Mesendoderm (in vitro differentiated cells): ENCODE measurements at regions not wholly inside any gene's neighbourhood (a gene's known extent, or its start where the extent isn't known, plus 50 kb on each side); places are given as distances from the start of the nearest gene placed in this dataset.
A peak's percentile ranks its signal among the peaks of the same experiment; 100 is the strongest.
"Not testable (repeated sequence)": the region's sequence is repeated elsewhere in the genome, so short reads cannot be mapped to it uniquely, and the experiment has no call there.

ENCODE experiments used
- DNase-seq: peaks from one replicate; pipeline ENCODE4 v3.0.0; 2013
- H2AK5ac ChIP-seq: 2 replicates; pipeline ENCODE4 v1.6.1; 2013; ENCODE audit warnings: low read length, inconsistent platforms
- H2BK120ac ChIP-seq: 2 replicates; pipeline ENCODE4 v1.6.1; 2013; ENCODE audit warnings: low read depth, mild to moderate bottlenecking, low read length, moderate library complexity, mixed read lengths
- H2BK15ac ChIP-seq: replicated peaks from 2 replicates; pipeline ENCODE4 v1.6.1; 2013; ENCODE audit warnings: low read depth, mild to moderate bottlenecking, moderate library complexity
- H2BK5ac ChIP-seq: 2 replicates; pipeline ENCODE4 v1.6.1; 2013; ENCODE audit warnings: low read length, inconsistent platforms
- H3K18ac ChIP-seq: 2 replicates; pipeline ENCODE4 v1.6.1; 2013; ENCODE audit warnings: mild to moderate bottlenecking, low read length, mixed read lengths
- H3K23ac ChIP-seq: one replicate; pipeline ENCODE4 v1.6.1; 2013; ENCODE audit warnings: low read length
- H3K27ac ChIP-seq: 2 replicates; pipeline ENCODE4 v1.5.1; 2013; ENCODE audit warnings: low read depth, mild to moderate bottlenecking, inconsistent platforms, low read length, moderate library complexity
- H3K27me3 ChIP-seq: 2 replicates; pipeline ENCODE4 v1.6.1; 2013; ENCODE audit warnings: low read length, control low read depth, mild to moderate bottlenecking, inconsistent platforms; ENCODE audit not compliant: insufficient read depth, poor library complexity
- H3K36me3 ChIP-seq: 2 replicates; pipeline ENCODE4 v1.6.1; 2013; ENCODE audit warnings: low read length, inconsistent platforms; ENCODE audit not compliant: control insufficient read depth, insufficient read depth
- H3K4ac ChIP-seq: one replicate; pipeline ENCODE4 v1.6.1; 2013; ENCODE audit warnings: low read depth, mild to moderate bottlenecking, low read length, moderate library complexity
- H3K4me1 ChIP-seq: 2 replicates; pipeline ENCODE4 v1.6.1; 2013; ENCODE audit warnings: low read depth, low read length, inconsistent platforms; ENCODE audit not compliant: control insufficient read depth
- H3K4me2 ChIP-seq: 2 replicates; pipeline ENCODE4 v1.6.1; 2013; ENCODE audit warnings: low read length
- H3K4me3 ChIP-seq: 2 replicates; pipeline ENCODE4 v1.5.1; 2013; ENCODE audit warnings: mild to moderate bottlenecking, low read length
- H3K56ac ChIP-seq: one replicate; pipeline ENCODE4 v1.6.1; 2013; ENCODE audit warnings: low read length
- H3K79me1 ChIP-seq: 2 replicates; pipeline ENCODE4 v1.6.1; 2013; ENCODE audit warnings: low read length, inconsistent platforms
- H3K79me2 ChIP-seq: 2 replicates; pipeline ENCODE4 v1.6.1; 2013; ENCODE audit warnings: mild to moderate bottlenecking, low read length; ENCODE audit not compliant: control insufficient read depth, insufficient read depth
- H3K9ac ChIP-seq: 2 replicates; pipeline ENCODE4 v1.6.1; 2013; ENCODE audit warnings: low read length, inconsistent platforms
- H4K5ac ChIP-seq: one replicate; pipeline ENCODE4 v1.6.1; 2013; ENCODE audit warnings: low read length
- H4K8ac ChIP-seq: one replicate; pipeline ENCODE4 v1.6.1; 2013; ENCODE audit warnings: low read depth, mild to moderate bottlenecking, control low read depth, low read length, moderate library complexity
- WGBS: extraction: QIAGEN DNeasy Blood & Tissue Kit; methylation state at CpG from one replicate; pipeline ENCODE4 v1.1.7; 2013; ENCODE audit warnings: low lambda C conversion rate, missing lambda C conversion rate; ENCODE audit not compliant: insufficient coverage; ENCODE audit errors: extremely low coverage; 5-methylcytosine and 5-hydroxymethylcytosine counted together

DNA sequence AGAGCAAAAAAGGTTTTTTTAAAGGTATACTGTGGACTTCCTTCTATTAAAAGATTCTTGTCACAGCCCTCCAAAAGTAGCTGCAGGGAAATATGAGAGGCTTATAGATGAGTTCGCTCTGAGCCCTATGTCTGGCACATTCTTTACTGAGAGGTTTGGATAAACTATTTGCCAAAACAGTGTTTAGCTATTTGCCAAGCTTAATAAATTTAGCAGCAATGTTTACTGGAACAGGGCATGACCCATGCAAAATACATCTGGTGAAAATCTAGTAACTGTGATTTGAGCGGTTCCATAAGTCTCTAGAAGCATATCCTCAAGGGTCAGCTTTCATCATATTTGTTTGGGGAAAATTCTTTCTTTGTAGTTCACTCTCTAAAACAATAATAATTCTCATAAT, 1696.7 kb upstream of the PIK3C3 start:
- Histone ChIP-seq H3K36me3 (no peaks in the 10 kb centered on the region), H3K4me3 (no peak overlapping the region), H3K79me1 (no peaks in the 10 kb centered on the region), H3K4ac (no peak overlapping the region), H4K5ac (no peak overlapping the region), H3K18ac (no peak overlapping the region), H2AK5ac (no peak overlapping the region), H3K27ac (no peak overlapping the region), H3K4me1 (no peaks in the 10 kb centered on the region), H3K9ac (no peak overlapping the region), H3K23ac (no peak overlapping the region), H2BK5ac (no peak overlapping the region), H2BK15ac (no peak overlapping the region), H3K56ac (no peak overlapping the region), H3K27me3 (no peaks in the 10 kb centered on the region), H3K79me2 (no peaks in the 10 kb centered on the region), H2BK120ac (no peak overlapping the region), H4K8ac (no peak overlapping the region), H3K4me2 (no peak overlapping the region)
- no peak for DNase-seq
- no CpG with 5 or more reads among the region's 2 CpGs for WGBS

DNA sequence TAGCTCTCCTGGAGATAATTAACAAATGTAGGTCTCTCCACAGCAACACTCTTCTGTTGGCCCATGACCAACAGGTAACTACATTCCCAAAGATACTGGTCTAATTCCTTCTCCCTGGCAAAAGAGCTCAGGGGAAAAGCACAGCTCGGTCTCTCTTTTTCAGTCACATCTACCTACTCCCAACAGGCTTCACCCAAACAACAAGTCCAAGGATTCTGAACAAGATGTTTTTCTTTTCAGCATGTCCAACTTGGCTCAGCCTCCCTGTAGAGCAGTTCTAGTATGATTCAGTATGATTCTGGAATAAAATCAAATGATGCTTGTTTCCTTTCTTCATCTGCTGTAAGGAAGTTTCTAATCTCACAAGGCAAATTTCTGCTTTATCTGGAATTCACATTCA, 1704.8 kb upstream of the PIK3C3 start:
- Histone ChIP-seq H3K9ac (no peak overlapping the region), H3K18ac (no peak overlapping the region), H2BK15ac (no peak overlapping the region), H3K27ac (no peak overlapping the region), H3K4me3 (no peak overlapping the region), H3K56ac (no peak overlapping the region), H3K23ac (no peak overlapping the region), H3K79me2 (no peaks in the 10 kb centered on the region), H2BK5ac (no peak overlapping the region), H2AK5ac (no peak overlapping the region), H3K79me1 (no peaks in the 10 kb centered on the region), H3K36me3 (no peaks in the 10 kb centered on the region), H4K5ac (no peak overlapping the region), H4K8ac (no peak overlapping the region), H2BK120ac (peak overlapping the region; percentile 61), H3K4me2 (no peak overlapping the region), H3K4ac (no peak overlapping the region), H3K4me1 (no peaks in the 10 kb centered on the region), H3K27me3 (no peaks in the 10 kb centered on the region)
- peak; percentile 35 for DNase-seq
- WGBS, result no CpG with 5 or more reads among the region's 1 CpG

DNA sequence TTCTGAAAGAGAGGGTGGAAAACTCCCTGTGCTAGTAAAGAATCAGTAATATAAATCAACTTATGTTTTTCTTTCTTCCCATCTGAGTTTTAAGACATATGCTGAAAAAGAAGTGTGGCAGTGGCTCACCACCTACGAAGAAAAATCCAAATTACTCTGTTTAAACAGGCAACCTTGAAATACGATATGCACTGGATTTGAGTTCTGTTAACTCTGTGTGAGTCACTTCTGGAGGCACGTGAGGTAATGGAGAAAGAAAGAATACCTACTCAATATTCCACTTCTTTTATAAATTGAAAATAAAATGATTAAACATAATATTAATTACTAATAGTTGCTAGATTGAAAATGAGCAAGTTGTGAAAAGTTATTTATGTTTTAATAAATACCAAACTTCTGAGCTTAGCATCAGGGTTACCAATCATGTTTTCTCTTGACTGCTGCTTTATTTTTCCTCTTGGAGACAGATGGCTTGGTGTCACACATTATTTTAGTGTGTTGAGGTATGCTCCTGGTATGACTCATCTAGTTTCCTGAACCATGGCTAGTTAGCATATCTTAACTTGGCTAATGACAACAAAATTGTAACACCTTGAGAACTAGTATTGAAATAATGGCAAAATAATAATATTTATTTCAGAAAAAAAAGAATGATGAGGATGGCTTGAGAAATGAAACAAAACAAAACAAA, 1705.5 kb upstream of the PIK3C3 start:
- DNase-seq, result peak; percentile 65
- WGBS, result no CpG with 5 or more reads among the region's 3 CpGs

DNA sequence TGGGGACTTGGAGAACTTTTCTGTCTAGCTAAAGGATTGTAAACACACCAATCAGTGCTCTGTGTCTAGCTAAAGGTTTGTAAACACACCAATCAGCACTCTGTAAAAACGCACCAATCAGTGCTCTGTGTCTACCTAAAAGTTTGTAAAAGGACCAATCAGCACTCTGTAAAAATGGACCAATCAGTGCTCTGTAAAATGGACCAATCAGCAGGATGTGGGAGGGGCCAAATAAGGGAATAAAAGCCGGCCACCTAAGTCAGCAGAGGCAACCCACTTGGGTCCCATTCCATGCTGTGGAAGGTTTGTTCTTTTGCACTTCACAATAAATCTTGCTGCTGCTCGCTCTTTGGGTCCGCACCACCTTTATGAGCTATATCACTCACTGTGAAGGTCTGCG, 1709.4 kb upstream of the PIK3C3 start:
- not testable (repeated sequence) for H3K4ac ChIP-seq, H2AK5ac ChIP-seq, H4K8ac ChIP-seq, H3K79me1 ChIP-seq, H3K56ac ChIP-seq, H3K27me3 ChIP-seq, H3K18ac ChIP-seq, H3K23ac ChIP-seq, H3K27ac ChIP-seq, H2BK15ac ChIP-seq, H4K5ac ChIP-seq, H3K4me3 ChIP-seq, DNase-seq, H3K79me2 ChIP-seq, H3K9ac ChIP-seq, H3K36me3 ChIP-seq, H2BK5ac ChIP-seq, H3K4me1 ChIP-seq, H2BK120ac ChIP-seq, H3K4me2 ChIP-seq
- WGBS, result no CpG with 5 or more reads among the region's 5 CpGs

More for the DNA sequence above, 1705.5 kb upstream of the PIK3C3 start:
- Histone ChIP-seq H3K36me3 (no peaks in the 10 kb centered on the region), H3K27ac (no peak overlapping the region), H3K9ac (no peak overlapping the region), H4K8ac (no peak overlapping the region), H2BK5ac (no peak overlapping the region), H3K79me2 (no peaks in the 10 kb centered on the region), H3K4ac (no peak overlapping the region), H3K18ac (no peak overlapping the region), H2BK120ac (no peak overlapping the region), H3K4me1 (no peaks in the 10 kb centered on the region), H3K27me3 (no peaks in the 10 kb centered on the region), H3K23ac (no peak overlapping the region), H3K56ac (no peak overlapping the region), H3K79me1 (no peaks in the 10 kb centered on the region), H2AK5ac (no peak overlapping the region), H2BK15ac (no peak overlapping the region), H3K4me2 (no peak overlapping the region), H3K4me3 (no peak overlapping the region), H4K5ac (no peak overlapping the region)

DNA sequence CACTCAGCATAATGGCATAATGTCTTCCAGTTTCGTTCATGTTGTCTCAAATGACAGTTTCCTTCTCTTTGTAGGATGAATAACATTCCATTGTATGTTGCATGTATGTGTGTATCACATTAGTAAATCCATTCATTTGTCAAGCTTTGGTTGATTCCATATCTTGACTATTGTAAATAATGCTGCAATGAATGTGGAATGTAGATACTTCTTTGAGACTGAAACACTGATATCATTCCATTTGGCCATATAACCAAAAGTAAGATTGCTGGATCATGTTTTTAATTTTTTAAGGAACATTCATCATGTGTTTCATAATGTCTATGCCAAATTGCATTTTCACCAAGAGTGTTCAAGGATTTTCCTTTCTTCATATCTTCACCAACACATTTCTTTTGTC, 1711.4 kb upstream of the PIK3C3 start:
- H3K27ac ChIP-seq, result no peak overlapping the region
- no peak overlapping the region for H3K56ac ChIP-seq
- H3K27me3 ChIP-seq, result no peaks in the 10 kb centered on the region
- H2AK5ac ChIP-seq, result no peak overlapping the region
- no peak overlapping the region for H3K23ac ChIP-seq
- H3K4ac ChIP-seq, result no peak overlapping the region
- H3K4me2 ChIP-seq, result no peak overlapping the region
- H3K79me2 ChIP-seq, result no peaks in the 10 kb centered on the region
- no peak for DNase-seq
- no peaks in the 10 kb centered on the region for H3K4me1 ChIP-seq
- H2BK5ac ChIP-seq, result no peak overlapping the region
- no peak overlapping the region for H4K8ac ChIP-seq
- no peak overlapping the region for H3K4me3 ChIP-seq
- no peaks in the 10 kb centered on the region for H3K79me1 ChIP-seq
- no peak overlapping the region for H2BK120ac ChIP-seq
- H3K18ac ChIP-seq, result no peak overlapping the region
- no CpG with 5 or more reads among the region's 1 CpG for WGBS
- H2BK15ac ChIP-seq, result no peak overlapping the region
- no peak overlapping the region for H4K5ac ChIP-seq
- no peaks in the 10 kb centered on the region for H3K36me3 ChIP-seq
- H3K9ac ChIP-seq, result no peak overlapping the region

DNA sequence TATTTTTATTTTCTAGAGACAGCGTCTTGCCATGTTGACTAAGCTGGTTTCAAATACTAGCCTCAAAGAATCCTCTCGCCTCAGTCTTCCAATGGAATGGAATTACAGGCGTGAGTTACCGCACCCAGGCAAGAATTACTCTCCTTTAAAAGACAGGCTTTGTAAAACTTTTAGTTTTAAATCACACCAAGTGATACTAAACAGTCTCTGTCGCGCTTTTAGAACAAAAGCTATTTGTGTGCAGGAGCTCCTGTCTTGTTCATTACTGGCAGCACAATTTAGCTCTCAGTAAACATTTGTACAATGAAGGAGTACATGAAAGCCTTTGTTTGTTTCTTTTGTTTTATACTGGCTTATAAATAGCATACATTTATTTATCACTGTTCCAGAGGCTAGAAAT, 1719.2 kb upstream of the PIK3C3 start:
- H3K79me1 ChIP-seq, result no peaks in the 10 kb centered on the region
- H3K27ac ChIP-seq, result no peak overlapping the region
- H2BK15ac ChIP-seq, result peak overlapping the region; percentile 45
- no peak overlapping the region for H3K4ac ChIP-seq
- no peak overlapping the region for H4K8ac ChIP-seq
- H3K4me1 ChIP-seq, result peaks cover 4% of the 10 kb centered on the region
- DNase-seq, result no peak
- no peak overlapping the region for H2AK5ac ChIP-seq
- H3K23ac ChIP-seq, result no peak overlapping the region
- no peak overlapping the region for H2BK120ac ChIP-seq
- H3K36me3 ChIP-seq, result no peaks in the 10 kb centered on the region
- no peak overlapping the region for H3K9ac ChIP-seq
- no CpG with 5 or more reads among the region's 6 CpGs for WGBS
- H3K79me2 ChIP-seq, result no peaks in the 10 kb centered on the region
- H3K18ac ChIP-seq, result peak overlapping the region; percentile 39
- H4K5ac ChIP-seq, result no peak overlapping the region
- H3K56ac ChIP-seq, result no peak overlapping the region
- H3K4me3 ChIP-seq, result no peak overlapping the region
- no peak overlapping the region for H2BK5ac ChIP-seq
- H3K27me3 ChIP-seq, result no peaks in the 10 kb centered on the region
- no peak overlapping the region for H3K4me2 ChIP-seq
